ENCODE measurements at regions not wholly inside any gene's neighbourhood (a gene's known extent, or its start where the extent isn't known, plus 50 kb on each side); places are given as distances from the start of the nearest gene placed in this dataset.

DNA sequence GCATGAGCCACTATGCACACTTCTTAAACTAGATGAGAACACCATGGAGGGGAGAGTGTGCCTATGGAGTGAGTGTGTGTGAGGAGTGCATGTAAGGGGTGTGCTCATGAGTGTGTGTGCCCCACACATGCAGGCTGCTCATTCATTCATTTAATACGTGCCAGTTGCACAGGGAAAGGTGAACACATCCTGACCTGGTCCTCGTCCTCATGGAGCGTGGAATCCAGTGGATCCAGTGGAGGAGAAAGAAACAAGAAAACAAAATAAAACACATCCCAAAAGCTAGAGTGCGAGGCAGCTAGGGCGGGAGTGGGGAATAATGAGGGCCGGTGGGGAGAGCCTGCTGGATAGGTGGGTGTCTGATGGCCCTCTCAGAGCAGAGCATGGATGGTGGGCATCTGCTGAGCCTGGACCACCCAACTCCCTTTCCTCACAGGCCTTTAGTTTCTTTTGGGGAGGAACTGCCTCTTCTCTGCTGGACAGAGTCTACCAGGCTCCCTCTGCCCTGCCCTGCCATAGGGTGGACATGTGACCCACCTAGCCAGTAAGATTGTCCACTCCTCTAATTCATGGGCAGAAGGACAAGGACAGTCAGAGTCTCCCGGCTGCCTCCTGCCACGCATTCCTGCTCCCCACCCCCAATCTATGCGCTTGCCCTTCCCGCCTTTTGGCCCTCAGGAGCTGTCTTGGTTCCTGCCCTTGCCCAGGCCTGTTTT lies 204.3 kb downstream of the RAB11FIP4 start:
- no peak for TF ChIP-seq ZNF766 (CRISPR knock-in tag; conservative IDR thresholded peaks at IDR 0.05)
- no peak for TF ChIP-seq POLR2AphosphoS5 (IDR thresholded peaks at IDR 0.05; ENCODE audit: control insufficient read depth, insufficient read depth, low read depth, low read length)
- TF ChIP-seq, protein P1, sequence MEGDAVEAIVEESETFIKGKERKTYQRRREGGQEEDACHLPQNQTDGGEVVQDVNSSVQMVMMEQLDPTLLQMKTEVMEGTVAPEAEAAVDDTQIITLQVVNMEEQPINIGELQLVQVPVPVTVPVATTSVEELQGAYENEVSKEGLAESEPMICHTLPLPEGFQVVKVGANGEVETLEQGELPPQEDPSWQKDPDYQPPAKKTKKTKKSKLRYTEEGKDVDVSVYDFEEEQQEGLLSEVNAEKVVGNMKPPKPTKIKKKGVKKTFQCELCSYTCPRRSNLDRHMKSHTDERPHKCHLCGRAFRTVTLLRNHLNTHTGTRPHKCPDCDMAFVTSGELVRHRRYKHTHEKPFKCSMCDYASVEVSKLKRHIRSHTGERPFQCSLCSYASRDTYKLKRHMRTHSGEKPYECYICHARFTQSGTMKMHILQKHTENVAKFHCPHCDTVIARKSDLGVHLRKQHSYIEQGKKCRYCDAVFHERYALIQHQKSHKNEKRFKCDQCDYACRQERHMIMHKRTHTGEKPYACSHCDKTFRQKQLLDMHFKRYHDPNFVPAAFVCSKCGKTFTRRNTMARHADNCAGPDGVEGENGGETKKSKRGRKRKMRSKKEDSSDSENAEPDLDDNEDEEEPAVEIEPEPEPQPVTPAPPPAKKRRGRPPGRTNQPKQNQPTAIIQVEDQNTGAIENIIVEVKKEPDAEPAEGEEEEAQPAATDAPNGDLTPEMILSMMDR (IDR thresholded peaks at IDR 0.05 in 2 of 3, conservative IDR thresholded peaks at IDR 0.05 in 1 of 3; ENCODE audit: insufficient read depth in 2 of 3, low read depth in 1 of 3, low read length in 3 of 3): no peak
- TF ChIP-seq, protein P2, sequence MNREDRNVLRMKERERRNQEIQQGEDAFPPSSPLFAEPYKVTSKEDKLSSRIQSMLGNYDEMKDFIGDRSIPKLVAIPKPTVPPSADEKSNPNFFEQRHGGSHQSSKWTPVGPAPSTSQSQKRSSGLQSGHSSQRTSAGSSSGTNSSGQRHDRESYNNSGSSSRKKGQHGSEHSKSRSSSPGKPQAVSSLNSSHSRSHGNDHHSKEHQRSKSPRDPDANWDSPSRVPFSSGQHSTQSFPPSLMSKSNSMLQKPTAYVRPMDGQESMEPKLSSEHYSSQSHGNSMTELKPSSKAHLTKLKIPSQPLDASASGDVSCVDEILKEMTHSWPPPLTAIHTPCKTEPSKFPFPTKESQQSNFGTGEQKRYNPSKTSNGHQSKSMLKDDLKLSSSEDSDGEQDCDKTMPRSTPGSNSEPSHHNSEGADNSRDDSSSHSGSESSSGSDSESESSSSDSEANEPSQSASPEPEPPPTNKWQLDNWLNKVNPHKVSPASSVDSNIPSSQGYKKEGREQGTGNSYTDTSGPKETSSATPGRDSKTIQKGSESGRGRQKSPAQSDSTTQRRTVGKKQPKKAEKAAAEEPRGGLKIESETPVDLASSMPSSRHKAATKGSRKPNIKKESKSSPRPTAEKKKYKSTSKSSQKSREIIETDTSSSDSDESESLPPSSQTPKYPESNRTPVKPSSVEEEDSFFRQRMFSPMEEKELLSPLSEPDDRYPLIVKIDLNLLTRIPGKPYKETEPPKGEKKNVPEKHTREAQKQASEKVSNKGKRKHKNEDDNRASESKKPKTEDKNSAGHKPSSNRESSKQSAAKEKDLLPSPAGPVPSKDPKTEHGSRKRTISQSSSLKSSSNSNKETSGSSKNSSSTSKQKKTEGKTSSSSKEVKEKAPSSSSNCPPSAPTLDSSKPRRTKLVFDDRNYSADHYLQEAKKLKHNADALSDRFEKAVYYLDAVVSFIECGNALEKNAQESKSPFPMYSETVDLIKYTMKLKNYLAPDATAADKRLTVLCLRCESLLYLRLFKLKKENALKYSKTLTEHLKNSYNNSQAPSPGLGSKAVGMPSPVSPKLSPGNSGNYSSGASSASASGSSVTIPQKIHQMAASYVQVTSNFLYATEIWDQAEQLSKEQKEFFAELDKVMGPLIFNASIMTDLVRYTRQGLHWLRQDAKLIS (CRISPR knock-in tag; IDR thresholded peaks at IDR 0.05): no peak
- TF ChIP-seq EP300 (IDR thresholded peaks at IDR 0.05; ENCODE audit: low read length): no peak
- TF ChIP-seq, protein P3, sequence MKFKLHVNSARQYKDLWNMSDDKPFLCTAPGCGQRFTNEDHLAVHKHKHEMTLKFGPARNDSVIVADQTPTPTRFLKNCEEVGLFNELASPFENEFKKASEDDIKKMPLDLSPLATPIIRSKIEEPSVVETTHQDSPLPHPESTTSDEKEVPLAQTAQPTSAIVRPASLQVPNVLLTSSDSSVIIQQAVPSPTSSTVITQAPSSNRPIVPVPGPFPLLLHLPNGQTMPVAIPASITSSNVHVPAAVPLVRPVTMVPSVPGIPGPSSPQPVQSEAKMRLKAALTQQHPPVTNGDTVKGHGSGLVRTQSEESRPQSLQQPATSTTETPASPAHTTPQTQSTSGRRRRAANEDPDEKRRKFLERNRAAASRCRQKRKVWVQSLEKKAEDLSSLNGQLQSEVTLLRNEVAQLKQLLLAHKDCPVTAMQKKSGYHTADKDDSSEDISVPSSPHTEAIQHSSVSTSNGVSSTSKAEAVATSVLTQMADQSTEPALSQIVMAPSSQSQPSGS (CRISPR knock-in tag; IDR thresholded peaks at IDR 0.05): no peak
- TF ChIP-seq, protein P4, sequence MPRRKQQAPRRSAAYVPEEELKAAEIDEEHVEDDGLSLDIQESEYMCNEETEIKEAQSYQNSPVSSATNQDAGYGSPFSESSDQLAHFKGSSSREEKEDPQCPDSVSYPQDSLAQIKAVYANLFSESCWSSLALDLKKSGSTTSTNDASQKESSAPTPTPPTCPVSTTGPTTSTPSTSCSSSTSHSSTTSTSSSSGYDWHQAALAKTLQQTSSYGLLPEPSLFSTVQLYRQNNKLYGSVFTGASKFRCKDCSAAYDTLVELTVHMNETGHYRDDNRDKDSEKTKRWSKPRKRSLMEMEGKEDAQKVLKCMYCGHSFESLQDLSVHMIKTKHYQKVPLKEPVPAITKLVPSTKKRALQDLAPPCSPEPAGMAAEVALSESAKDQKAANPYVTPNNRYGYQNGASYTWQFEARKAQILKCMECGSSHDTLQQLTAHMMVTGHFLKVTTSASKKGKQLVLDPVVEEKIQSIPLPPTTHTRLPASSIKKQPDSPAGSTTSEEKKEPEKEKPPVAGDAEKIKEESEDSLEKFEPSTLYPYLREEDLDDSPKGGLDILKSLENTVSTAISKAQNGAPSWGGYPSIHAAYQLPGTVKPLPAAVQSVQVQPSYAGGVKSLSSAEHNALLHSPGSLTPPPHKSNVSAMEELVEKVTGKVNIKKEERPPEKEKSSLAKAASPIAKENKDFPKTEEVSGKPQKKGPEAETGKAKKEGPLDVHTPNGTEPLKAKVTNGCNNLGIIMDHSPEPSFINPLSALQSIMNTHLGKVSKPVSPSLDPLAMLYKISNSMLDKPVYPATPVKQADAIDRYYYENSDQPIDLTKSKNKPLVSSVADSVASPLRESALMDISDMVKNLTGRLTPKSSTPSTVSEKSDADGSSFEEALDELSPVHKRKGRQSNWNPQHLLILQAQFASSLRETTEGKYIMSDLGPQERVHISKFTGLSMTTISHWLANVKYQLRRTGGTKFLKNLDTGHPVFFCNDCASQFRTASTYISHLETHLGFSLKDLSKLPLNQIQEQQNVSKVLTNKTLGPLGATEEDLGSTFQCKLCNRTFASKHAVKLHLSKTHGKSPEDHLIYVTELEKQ (CRISPR knock-in tag; IDR thresholded peaks at IDR 0.05): no peak
- no peak for TF ChIP-seq BHLHE40 (IDR thresholded peaks at IDR 0.05; ENCODE audit: low read length)
- no peak for TF ChIP-seq POLR2A (conservative IDR thresholded peaks at IDR 0.05)
- no peak for TF ChIP-seq DIDO1 (tag; IDR thresholded peaks at IDR 0.05; ENCODE audit: low read depth)
- no peak for TF ChIP-seq IFI16 (CRISPR knock-in tag; IDR thresholded peaks at IDR 0.05)
